GM12892 (cell line): ENCODE measurements at regions not wholly inside any gene's neighbourhood (a gene's known extent, or its start where the extent isn't known, plus 50 kb on each side); places are given as distances from the start of the nearest gene placed in this dataset.

Experiments used
- DNase-seq: peaks from one replicate; pipeline ENCODE4 v3.0.0; 2011; ENCODE audit not compliant: insufficient read length
- FAIRE-seq: peaks from 2 replicates; lab custom pipeline; 2011; peaks lifted over from hg19 to GRCh38; lab: Jason Lieb, UNC
- POLR2A ChIP-seq: IDR thresholded peaks from 2 replicates; pipeline ENCODE4 v1.6.1; 2011; ENCODE audit warnings: low read depth, low read length, control low read depth
- POLR2AphosphoS5 ChIP-seq: IDR thresholded peaks from 2 replicates; pipeline ENCODE4 v1.6.1; 2011; ENCODE audit warnings: low read depth, low read length, control low read depth
- TAF1 ChIP-seq: IDR thresholded peaks from 2 replicates; pipeline ENCODE4 v1.6.1; 2011; ENCODE audit warnings: low read depth, mild to moderate bottlenecking, control low read depth, low read length, borderline replicate concordance

DNA sequence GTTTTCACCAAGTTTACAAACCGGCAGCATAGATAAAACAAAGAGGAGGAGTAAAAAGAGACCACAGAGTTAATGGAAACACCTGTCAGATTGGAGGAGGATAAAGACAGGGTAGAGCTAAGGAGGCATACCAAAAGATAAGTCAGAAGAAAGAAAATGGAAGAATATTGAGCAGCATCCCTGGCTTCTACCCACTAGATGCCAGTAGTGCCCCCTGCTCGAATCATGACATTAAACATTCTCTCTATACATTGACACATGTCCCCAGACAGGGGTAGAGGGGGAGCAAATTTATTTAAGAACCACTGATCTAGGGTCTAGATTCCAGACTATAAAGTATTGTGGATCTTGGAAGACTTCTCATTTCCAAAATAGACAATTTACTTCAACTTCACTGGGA lies 159.8 kb upstream of the ETAA1 start:
- TF ChIP-seq POLR2A (no peak), TAF1 (no peak), POLR2AphosphoS5 (no peak)
- FAIRE-seq = no peak
- DNase-seq = no peak

DNA sequence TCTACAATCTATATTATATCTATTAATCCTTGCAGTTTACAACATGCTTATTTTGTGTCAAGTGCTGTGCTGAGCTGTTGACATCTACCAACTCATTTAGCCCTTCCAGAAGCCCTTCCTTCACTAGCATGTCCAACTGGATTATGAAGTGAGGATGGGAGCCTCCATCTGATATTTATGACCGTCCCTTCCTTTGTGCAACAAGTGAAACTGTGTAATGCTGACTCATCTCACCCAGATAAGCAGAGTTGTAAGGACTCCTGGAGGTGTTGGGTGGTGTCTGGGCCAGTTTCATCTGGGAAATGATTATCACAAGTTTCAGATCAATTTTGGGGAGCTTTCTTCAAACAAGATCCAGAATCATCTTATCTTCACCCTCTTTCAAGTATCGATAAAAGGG lies 156.6 kb upstream of the ETAA1 start:
- TF ChIP-seq POLR2AphosphoS5 (no peak), POLR2A (no peak), TAF1 (no peak)
- no peak for DNase-seq
- no peak for FAIRE-seq

DNA sequence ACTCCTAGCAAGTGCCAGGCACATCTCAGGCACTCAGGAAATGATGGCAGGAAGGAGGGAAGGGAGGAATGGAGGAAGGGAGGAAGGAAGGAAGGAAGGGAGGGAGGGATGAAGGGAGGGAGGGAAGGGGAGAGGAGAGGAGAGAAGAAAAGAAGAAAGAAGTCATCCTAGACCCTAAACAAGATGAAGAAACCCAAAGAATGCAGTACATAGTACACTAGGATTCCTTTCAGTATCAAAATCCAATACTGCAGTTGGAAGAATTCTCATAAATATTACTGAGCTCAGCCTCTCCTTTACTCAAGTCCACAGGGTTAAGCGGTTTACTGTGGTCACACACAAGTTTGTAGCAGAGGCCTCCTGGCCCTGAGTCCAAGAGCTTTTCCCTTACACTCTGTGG lies 155.7 kb upstream of the ETAA1 start:
- no peak for FAIRE-seq
- no peak for TF ChIP-seq POLR2A
- no peak for TF ChIP-seq POLR2AphosphoS5
- TF ChIP-seq TAF1 = no peak
- no peak for DNase-seq

DNA sequence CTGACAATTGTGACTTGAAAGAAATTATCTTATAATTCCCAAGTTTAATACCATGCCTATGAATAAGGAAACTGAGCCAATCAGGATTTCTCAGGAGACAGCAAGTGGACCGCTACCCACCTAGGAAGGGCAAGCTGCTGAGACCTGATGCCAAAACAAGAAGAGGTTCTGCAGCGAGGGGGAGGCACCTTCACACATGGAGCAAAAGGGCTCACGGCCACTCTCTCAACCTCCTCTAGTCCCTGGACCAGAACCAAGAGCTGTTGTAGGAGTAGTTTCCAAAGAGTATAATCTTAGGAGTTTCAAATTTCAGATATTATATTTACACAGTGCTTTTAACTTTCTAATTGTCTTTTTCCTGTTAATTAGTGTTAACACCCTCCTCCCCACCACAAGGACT lies 154.7 kb upstream of the ETAA1 start:
- DNase-seq (no peak), FAIRE-seq (no peak)
- TF ChIP-seq POLR2AphosphoS5 = no peak
- TF ChIP-seq TAF1 = no peak
- no peak for TF ChIP-seq POLR2A

DNA sequence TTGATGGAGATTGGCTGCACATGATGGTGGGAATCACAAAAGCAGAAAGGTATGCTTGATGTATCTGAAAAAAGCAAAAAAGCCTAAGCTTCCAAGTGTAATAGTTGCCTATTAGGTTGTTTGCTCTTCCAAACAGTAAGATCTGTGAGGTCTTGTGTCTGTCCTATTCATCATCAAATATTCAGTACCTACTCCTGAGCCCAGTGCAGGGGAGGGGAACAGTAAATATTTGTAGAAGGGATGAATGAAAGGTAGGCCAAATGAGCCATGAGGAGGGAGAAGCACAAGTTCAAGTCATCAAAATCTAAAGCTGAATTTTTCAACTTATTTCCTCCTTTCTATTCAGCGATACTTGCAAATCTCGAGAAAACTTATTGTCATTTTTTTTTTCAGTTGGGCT lies 153.2 kb upstream of the ETAA1 start:
- DNase-seq (no peak), FAIRE-seq (no peak)
- no peak for TF ChIP-seq POLR2AphosphoS5
- no peak for TF ChIP-seq TAF1
- no peak for TF ChIP-seq POLR2A

DNA sequence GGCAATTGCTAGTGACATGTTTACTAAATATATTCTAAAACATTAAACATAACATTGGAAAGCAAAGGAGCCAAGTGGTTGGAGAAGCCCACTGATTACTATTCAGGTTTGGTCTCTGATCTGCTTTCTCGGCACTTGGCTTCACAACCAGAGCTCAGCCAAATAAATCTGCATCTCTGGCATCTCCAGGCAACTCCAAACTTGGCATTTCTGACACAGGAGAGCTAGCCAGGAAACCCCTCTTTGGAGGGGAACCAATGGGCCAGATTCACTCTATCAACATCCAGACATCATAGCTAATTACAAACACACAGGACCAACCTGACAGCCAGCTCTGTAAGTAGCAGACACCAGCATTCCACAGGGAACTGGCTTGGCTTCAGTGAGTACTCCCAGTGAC lies 150.3 kb upstream of the ETAA1 start:
- FAIRE-seq (no peak), DNase-seq (no peak)
- TF ChIP-seq POLR2A (no peak), POLR2AphosphoS5 (no peak), TAF1 (no peak)

DNA sequence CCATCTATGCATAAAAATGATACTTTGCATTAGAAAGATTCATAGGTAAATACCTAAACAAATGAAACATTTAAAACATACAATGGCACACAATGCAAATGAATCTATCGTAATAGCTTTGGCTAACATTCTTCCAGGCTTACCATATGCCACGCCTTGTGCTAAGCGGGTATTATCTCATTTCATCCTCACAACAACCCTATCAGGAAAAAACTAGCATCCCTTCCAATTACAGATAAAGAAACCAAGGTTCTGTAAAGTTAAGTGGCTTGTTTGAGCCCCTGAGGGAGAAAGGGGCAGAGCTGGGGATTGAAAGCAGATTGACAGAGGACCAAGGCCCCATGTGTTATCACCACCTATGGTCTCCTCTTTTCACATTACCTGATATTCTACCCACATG lies 145.4 kb upstream of the ETAA1 start:
- DNase-seq = no peak
- no peak for TF ChIP-seq POLR2AphosphoS5
- TF ChIP-seq POLR2A = no peak
- TF ChIP-seq TAF1 = no peak
- no peak for FAIRE-seq

DNA sequence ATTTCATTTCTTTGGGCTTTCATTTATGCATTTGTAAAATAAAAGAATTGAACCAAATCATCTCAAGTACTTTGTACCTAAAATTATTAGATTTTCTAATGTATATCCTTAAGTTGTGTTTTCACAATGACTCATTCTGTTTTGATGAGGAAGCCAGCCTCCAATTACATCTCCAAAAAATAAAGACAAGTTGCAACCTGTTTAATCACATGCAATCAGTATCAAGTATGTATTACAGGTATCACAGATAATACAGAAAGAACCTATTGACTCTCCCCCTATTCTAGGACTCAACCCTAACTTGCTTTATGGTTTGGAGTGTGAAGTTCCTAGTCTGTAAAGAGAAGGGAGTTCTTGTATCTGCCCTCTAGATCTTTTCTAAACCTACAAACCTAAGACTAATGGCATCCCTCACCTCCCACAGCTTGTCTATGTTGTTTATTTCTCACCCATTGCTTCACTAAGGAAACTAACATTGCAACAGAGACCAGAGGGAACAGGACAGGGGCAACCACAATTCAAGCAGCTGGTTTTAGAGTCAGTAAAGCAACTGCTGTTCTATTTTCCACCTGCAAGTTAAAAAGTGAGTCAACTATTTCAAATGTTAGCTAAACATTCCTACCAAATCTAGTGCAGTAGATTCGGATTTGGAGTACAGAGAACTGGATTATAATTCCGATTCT lies 141.1 kb upstream of the ETAA1 start:
- no peak for FAIRE-seq
- TF ChIP-seq TAF1 = no peak
- TF ChIP-seq POLR2AphosphoS5 = no peak
- no peak for TF ChIP-seq POLR2A
- DNase-seq = no peak

DNA sequence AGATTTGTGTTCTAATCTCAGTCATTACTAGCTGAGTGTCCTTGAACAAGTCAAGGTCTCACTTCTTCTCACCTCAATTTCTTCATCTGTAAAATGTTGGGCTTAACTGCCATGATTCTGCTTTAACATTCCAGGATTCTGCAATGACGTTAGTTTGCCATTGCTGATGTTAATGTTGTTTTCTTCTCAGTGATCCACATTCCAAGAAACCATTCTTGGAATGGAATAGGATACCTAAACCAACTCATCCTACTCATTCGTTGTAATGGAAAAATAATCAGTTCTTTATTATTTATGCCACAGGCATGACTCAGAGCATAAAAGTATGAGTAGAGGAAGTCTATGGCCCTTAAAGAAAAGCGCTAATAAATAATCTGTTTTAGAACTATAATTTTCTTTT lies 140.2 kb upstream of the ETAA1 start:
- no peak for TF ChIP-seq POLR2AphosphoS5
- TF ChIP-seq TAF1 = no peak
- TF ChIP-seq POLR2A = no peak
- FAIRE-seq (no peak), DNase-seq (no peak)

DNA sequence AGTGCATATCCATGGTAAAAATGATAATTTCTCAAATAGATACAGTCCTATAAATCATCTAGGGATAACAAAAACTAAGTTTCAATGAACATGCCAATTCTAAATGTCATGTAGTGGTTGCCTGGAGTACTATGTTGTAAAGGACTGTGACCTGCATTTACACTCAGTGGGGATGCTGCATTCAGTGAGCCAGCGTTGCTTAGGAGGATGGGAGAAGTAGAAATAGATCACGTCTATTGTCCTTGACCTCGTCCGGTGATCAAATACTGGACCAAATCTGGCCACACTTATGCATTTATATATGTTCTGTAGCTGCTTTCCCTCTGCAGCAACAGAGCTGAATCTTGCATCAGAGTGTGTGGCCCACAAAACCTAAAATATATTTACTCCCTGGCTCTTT lies 139.0 kb upstream of the ETAA1 start:
- TF ChIP-seq POLR2AphosphoS5 = no peak
- TF ChIP-seq POLR2A = no peak
- TF ChIP-seq TAF1 = no peak
- DNase-seq = no peak
- FAIRE-seq = no peak

DNA sequence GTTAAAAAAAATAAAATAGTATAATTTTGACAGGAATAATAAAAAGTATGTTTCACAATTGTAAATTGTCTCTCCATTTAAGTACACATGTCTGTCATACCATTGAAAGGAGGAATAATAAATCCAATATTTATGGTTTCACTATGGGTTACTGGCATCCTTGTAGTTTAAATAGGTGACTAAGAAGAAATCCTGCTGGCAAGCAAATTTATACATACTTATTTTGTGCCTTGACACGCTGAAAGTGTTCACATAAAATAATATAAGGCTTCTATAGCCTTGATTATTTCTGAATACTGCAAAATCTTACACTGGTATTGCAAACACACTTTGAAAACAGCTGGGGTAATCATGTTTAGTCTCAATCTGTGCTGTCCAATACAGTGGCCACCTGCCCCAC lies 138.3 kb upstream of the ETAA1 start:
- no peak for DNase-seq
- FAIRE-seq = no peak
- TF ChIP-seq POLR2A (no peak), POLR2AphosphoS5 (no peak), TAF1 (no peak)

DNA sequence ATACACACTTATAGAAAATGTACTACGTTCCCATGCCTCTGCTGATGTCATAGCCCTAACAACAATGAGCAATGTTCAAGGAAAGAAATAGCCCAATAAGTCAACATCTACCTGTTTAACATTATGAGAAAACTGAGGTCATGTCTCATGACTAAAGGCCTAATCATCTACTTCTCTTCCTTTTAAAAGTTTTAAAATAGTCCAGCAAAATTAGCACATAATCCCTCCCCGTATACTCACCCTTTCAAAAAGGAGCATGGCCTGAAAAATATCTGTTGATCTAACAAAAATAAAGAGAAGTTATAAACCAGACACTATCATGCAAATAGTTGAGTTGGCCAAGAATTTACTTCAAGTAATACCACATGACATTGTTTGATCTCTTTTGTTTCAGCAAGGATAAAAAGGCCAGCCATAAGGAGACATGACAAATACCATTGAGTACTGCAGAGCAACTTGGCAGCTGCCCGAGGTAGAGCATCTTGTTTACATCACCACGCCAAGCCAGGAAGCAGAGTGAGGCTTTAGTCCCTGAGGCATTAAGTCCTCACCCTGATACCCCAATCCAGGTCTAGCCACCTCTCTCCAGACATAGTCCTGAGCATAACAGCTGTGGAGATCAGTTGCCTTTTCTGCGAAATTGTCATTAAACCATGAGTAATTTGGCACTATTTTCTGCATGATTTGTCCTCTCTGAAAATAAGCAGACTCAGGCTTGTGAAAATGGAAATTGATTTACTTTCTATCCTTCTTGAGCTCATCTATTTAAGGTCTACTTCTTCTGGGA lies 137.4 kb upstream of the ETAA1 start:
- TF ChIP-seq POLR2A (no peak), POLR2AphosphoS5 (no peak), TAF1 (no peak)
- DNase-seq (no peak), FAIRE-seq (no peak)
